GM12878 (cell line): ENCODE measurements at regions not wholly inside any gene's neighbourhood (a gene's known extent, or its start where the extent isn't known, plus 50 kb on each side); places are given as distances from the start of the nearest gene placed in this dataset.

Source experiments
- ATF7 ChIP-seq: fragments of 450-650 bp; IDR thresholded peaks from 2 replicates; pipeline ENCODE4 v1.6.1; 2016; ENCODE audit warnings: low read depth, mild to moderate bottlenecking
- MYC ChIP-seq: IDR thresholded peaks from 2 replicates; pipeline ENCODE4 v1.6.1; 2011; ENCODE audit warnings: mild to moderate bottlenecking, low read length, moderate library complexity, inconsistent platforms; ENCODE audit not compliant: insufficient read depth, insufficient replicate concordance, insufficient read length, severe bottlenecking
- POLR2AphosphoS5 ChIP-seq: IDR thresholded peaks from 2 replicates; pipeline ENCODE4 v1.6.1; 2011; ENCODE audit warnings: mild to moderate bottlenecking, low read length, inconsistent platforms
- STAT1 ChIP-seq: fragments of 450-650 bp; conservative IDR thresholded peaks from 2 replicates; pipeline ENCODE4 v1.6.1; 2014; ENCODE audit warnings: antibody characterized with exemption, mild to moderate bottlenecking
- ZNF384 ChIP-seq: IDR thresholded peaks from 2 replicates; pipeline ENCODE4 v1.6.1; 2012; ENCODE audit warnings: low read depth, mild to moderate bottlenecking, low read length, improper control_type of control experiment, borderline replicate concordance

GRCh38 chr1:60848583-60849188, 233.7 kb upstream of the NFIA start:
- TF ChIP-seq POLR2AphosphoS5 (no peak), MYC (no peak), STAT1 (no peak), ZNF384 (peak; percentile 43; the same call in 1 of the 2 replicates), ATF7 (no peak)
